Caco-2 (cell line): ENCODE measurements at regions not wholly inside any gene's neighbourhood (a gene's known extent, or its start where the extent isn't known, plus 50 kb on each side); places are given as distances from the start of the nearest gene placed in this dataset.

Experiments
- BruUV-seq: library from RNA; stranded (reverse); fragments of 400-500 nt; replicated peaks from 2 replicates; lab custom pipeline; 2021; lab: Mats Ljungman, UMichigan
- CTCF ChIA-PET: fragments of 300-600 bp; sonication (Branson Sonifier 250); formaldehyde crosslinking; loops from one replicate; lab custom pipeline; 2022; ENCODE audit warnings: antibody characterized with exemption; lab: Charles Lee
- POLR2A ChIA-PET: fragments of 300-600 bp; sonication (Branson Sonifier 250); formaldehyde crosslinking; loops from one replicate; lab custom pipeline; 2022; ENCODE audit warnings: antibody characterized with exemption; lab: Charles Lee
- DNase-seq, 2 experiments: peaks; one replicate each; pipeline versions ENCODE4 v3.0.0 to v3.0.0-alpha.2; 2020 to 2022
- H3K27me3 ChIP-seq: replicated peaks from 2 replicates; pipeline ENCODE4 v1.6.0; 2011; ENCODE audit warnings: low read length; ENCODE audit not compliant: control insufficient read depth, insufficient read depth
- H3K36me3 ChIP-seq: 2 replicates; pipeline ENCODE4 v1.5.1; 2011; ENCODE audit warnings: low read length; ENCODE audit not compliant: control insufficient read depth, insufficient read depth
- H3K4me1 ChIP-seq: fragments of 250-450 bp; sonication (Bioruptor Pico); 2 replicates; pipeline ENCODE4 v1.5.1; 2020; ENCODE audit warnings: mild to moderate bottlenecking
- H3K4me3 ChIP-seq: 2 replicates; pipeline ENCODE4 v1.5.1; 2011; ENCODE audit warnings: low read depth, mild to moderate bottlenecking, control low read depth, low read length
- H3K9me3 ChIP-seq: fragments of 250-450 bp; sonication (Bioruptor Pico); 2 replicates; pipeline ENCODE4 v1.5.1; 2020; ENCODE audit warnings: mild to moderate bottlenecking, moderate library complexity
- H3K27ac Mint-ChIP-seq: one replicate; pipeline ENCODE4 v1.8.0; 2022; ENCODE audit warnings: mixed read lengths; ENCODE audit not compliant: unreplicated experiment
- H3K27me3 Mint-ChIP-seq: one replicate; pipeline ENCODE4 v1.8.0; 2022; ENCODE audit warnings: mixed read lengths; ENCODE audit not compliant: insufficient read depth, unreplicated experiment
- H3K36me3 Mint-ChIP-seq: one replicate; pipeline ENCODE4 v1.8.0; 2022; ENCODE audit warnings: mild to moderate bottlenecking, mixed read lengths; ENCODE audit not compliant: insufficient read depth, unreplicated experiment
- H3K4me1 Mint-ChIP-seq: one replicate; pipeline ENCODE4 v1.8.0; 2022; ENCODE audit warnings: low read depth, mixed read lengths; ENCODE audit not compliant: unreplicated experiment
- H3K4me3 Mint-ChIP-seq: one replicate; pipeline ENCODE4 v1.8.0; 2022; ENCODE audit warnings: mild to moderate bottlenecking, moderate library complexity, mixed read lengths; ENCODE audit not compliant: unreplicated experiment
- H3K9me3 Mint-ChIP-seq: one replicate; pipeline ENCODE4 v1.8.0; 2022; ENCODE audit warnings: mixed read lengths; ENCODE audit not compliant: unreplicated experiment
- CTCF ChIP-seq, 2 experiments: fragments of 200-600 bp in 1 of 2; IDR thresholded peaks; 1 replicate in 1 of 2; 2 replicates in 1 of 2; pipeline versions ENCODE4 v1.5.1 to v1.8.0; 2011 to 2022; ENCODE audit warnings: antibody characterized with exemption in 1 of 2, control low read depth in 1 of 2, inconsistent platforms in 1 of 2, low read depth in 1 of 2, low read length in 1 of 2, mild to moderate bottlenecking in 1 of 2, moderate library complexity in 1 of 2; ENCODE audit not compliant: insufficient read depth in 1 of 2, severe bottlenecking in 1 of 2, unreplicated experiment in 1 of 2
- intact Hi-C: fragments of 100-400 bp; cut with micrococcal nuclease; formaldehyde crosslinking; loops from one replicate; pipeline ENCODE4 v1.10.0; 2022; ENCODE audit not compliant: unreplicated experiment

- ChIA-PET POLR2A (no interaction called here), CTCF (no interaction called here)
- H3K4me3 ChIP-seq: no peak overlapping the region
- peaks cover 22% of the 10 kb centered on the region for H3K4me1 ChIP-seq
- H3K9me3 ChIP-seq: no peaks in the 10 kb centered on the region
- Mint-ChIP-seq H3K36me3 (no peaks in the 10 kb centered on the region), H3K9me3 (peaks cover 21% of the 10 kb centered on the region), H3K27me3 (no peaks in the 10 kb centered on the region), H3K4me1 (peaks cover 33% of the 10 kb centered on the region), H3K27ac (no peak overlapping the region), H3K4me3 (no peak overlapping the region)
- BruUV-seq: no TSS peak
- intact Hi-C loops: loop anchor here (2.0 kb wide), 1 partner anchor 25 kb away; no protein-coding TSS in a partner anchor
- TF ChIP-seq CTCF (IDR thresholded peaks at IDR 0.05; ENCODE audit: insufficient read depth in 1 of 2, low read depth in 1 of 2, low read length in 1 of 2, severe bottlenecking in 1 of 2, unreplicated experiment in 1 of 2): no peak
- H3K36me3 ChIP-seq: no peaks in the 10 kb centered on the region
- DNase-seq: no peak
- no peaks in the 10 kb centered on the region for H3K27me3 ChIP-seq
Measured at GRCh38 chr5:13591621-13592020, 352.9 kb downstream of the DNAH5 start.

GRCh38 chr5:13585324-13585723 is 359.2 kb downstream of the DNAH5 start:
- no peak overlapping the region for H3K4me3 ChIP-seq
- no peak for DNase-seq
- BruUV-seq: no TSS peak

DNA sequence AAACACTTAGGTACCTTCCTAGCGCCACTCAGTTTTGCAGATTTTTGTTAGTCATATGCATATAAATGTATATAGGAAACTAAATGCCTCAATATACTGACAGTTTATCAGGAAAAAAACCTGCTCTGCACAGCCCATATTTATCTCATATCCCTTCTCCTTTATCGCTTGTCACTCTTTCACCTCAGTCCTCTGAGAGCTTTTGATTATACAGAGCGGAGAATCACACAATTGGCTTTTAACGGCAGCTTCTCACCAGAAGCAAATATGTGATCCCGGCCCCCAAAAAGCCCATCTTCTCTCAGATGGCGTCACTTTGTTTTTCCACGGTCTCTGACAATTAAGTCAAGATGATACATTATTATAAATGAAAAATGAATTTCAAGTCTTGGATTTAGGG is 362.6 kb downstream of the DNAH5 start:
- Mint-ChIP-seq H3K9me3 (no peaks in the 10 kb centered on the region), H3K36me3 (no peaks in the 10 kb centered on the region), H3K4me1 (no peaks in the 10 kb centered on the region), H3K27ac (no peak overlapping the region), H3K4me3 (no peak overlapping the region), H3K27me3 (no peaks in the 10 kb centered on the region)
- Histone ChIP-seq H3K27me3 (no peaks in the 10 kb centered on the region), H3K4me1 (no peaks in the 10 kb centered on the region), H3K36me3 (no peaks in the 10 kb centered on the region), H3K9me3 (no peaks in the 10 kb centered on the region), H3K4me3 (no peak overlapping the region)
- BruUV-seq: no TSS peak
- POLR2A ChIA-PET: no interaction called here
- intact Hi-C loops: no loop called here
- no peak for DNase-seq
- TF ChIP-seq CTCF (IDR thresholded peaks at IDR 0.05; ENCODE audit: insufficient read depth in 1 of 2, low read depth in 1 of 2, low read length in 1 of 2, severe bottlenecking in 1 of 2, unreplicated experiment in 1 of 2): no peak
- CTCF ChIA-PET: no interaction called here

More at GRCh38 chr5:13585324-13585723, 359.2 kb downstream of the DNAH5 start:
- no peak overlapping the region for H3K4me3 Mint-ChIP-seq
- no peaks in the 10 kb centered on the region for H3K9me3 ChIP-seq
- peaks cover 15% of the 10 kb centered on the region for H3K4me1 ChIP-seq
- H3K27me3 ChIP-seq: no peaks in the 10 kb centered on the region
- no peak overlapping the region for H3K27ac Mint-ChIP-seq
- H3K27me3 Mint-ChIP-seq: no peaks in the 10 kb centered on the region
- ChIA-PET CTCF (no interaction called here), POLR2A (no interaction called here)
- no peak for TF ChIP-seq CTCF (IDR thresholded peaks at IDR 0.05; ENCODE audit: insufficient read depth in 1 of 2, low read depth in 1 of 2, low read length in 1 of 2, severe bottlenecking in 1 of 2, unreplicated experiment in 1 of 2)
- peaks cover 13% of the 10 kb centered on the region for H3K4me1 Mint-ChIP-seq
- intact Hi-C loops: no loop called here
- H3K36me3 ChIP-seq: no peaks in the 10 kb centered on the region
- no peaks in the 10 kb centered on the region for H3K36me3 Mint-ChIP-seq
- no peaks in the 10 kb centered on the region for H3K9me3 Mint-ChIP-seq
